ENCODE measurements at regions not wholly inside any gene's neighbourhood (a gene's known extent, or its start where the extent isn't known, plus 50 kb on each side); places are given as distances from the start of the nearest gene placed in this dataset.
"Not testable (repeated sequence)": the region's sequence is repeated elsewhere in the genome, so short reads cannot be mapped to it uniquely, and the experiment has no call there.

DNA sequence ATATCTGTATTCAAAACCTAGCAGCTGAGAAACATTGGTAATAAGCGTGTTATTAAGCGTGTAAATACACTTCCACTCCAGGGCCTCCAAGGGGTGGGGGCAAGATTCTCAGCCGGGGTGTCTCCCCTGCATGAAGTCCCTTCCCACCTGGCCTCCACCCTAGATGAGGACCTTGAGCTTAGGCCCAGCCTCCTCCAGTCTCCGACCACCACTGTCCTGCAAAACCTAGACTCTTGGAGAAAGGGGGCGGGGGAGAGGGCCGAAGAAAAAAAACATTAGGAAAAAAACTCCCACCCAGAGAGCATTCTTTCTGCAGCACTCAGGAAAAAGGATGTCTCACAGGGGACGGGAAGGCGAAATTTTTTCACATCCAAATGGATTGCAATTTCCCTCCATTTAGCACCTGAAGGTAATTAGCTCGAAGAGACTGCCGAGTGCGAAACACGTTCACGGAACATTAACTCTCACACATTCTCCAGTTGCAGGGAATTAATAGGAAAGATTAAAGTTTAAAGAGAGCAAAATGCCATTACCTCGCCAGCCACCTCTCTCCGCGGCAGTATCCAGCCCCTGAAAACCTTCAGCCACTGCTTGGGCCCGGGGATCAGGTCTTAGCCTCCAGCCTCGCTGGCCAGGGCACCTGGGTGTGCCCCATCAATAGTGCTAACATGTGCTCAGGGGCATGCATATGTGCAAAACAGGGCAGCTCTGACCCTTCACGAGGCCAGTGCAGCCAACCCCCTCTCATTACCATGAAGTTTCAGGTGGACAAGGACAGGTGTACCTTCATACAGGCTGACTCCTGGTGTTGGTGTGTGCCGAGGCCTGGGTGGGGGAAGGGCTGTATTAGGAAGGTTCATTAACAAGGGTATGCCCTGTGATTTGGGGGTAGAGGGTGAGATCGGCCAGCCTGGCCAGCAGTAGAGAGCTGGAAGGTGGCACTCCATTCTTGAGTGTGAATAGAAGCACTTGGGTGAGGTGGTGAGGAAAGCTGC, 77.2 kb downstream of the HIF1AN start:
- no peak for DNase-seq (ENCODE audit: low read depth)

GRCh38 chr10:100613846-100614245, 78.1 kb downstream of the HIF1AN start:
- DNase-seq (ENCODE audit: low read depth): no peak

- DNase-seq (ENCODE audit: low read depth): no peak
Measured at GRCh38 chr10:100614429-100615095, 78.8 kb downstream of the HIF1AN start.

DNA sequence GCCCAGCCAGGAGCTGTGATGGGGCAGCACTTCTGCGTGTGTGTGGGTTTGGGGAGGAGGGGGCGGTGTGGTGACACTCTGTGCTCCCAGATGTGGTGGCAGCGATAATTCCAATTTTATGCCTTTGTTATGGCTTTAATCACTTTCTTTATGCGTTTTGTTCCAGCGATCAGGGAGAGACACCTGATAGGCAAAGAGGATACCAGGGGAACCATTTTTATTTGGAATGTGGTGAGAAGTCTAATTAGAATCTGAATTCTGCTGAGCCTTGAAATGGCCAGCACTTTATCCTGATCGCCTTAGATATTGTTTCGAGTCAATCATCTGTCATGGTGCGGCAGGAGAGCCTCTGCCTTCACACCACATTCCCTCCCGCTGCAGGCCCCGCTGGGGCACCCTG, 79.5 kb downstream of the HIF1AN start:
- no peak for DNase-seq (ENCODE audit: low read depth)

DNA sequence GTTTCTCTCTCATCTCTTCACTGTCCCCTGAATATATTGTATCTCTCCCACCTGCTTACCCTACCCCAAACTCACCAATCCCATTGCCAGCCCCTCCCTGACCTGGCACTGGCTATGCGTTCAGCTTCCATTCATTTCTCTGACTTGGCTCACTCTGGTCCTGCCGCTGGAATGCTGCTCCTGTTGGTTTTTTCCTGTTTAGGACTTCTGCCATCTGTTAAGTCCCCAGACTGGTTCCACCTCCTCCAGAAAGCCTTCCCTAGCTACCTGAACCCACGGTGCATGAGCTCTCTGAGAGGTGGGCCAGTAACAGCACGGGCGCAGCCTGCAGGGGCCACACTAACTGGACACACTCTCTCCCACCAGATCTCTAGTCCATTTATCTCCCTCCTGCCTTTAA, 80.2 kb downstream of the HIF1AN start:
- no peak for DNase-seq (ENCODE audit: low read depth)

- DNase-seq (ENCODE audit: low read depth): no peak
Measured at GRCh38 chr10:100618091-100618615, 82.4 kb downstream of the HIF1AN start.

DNA sequence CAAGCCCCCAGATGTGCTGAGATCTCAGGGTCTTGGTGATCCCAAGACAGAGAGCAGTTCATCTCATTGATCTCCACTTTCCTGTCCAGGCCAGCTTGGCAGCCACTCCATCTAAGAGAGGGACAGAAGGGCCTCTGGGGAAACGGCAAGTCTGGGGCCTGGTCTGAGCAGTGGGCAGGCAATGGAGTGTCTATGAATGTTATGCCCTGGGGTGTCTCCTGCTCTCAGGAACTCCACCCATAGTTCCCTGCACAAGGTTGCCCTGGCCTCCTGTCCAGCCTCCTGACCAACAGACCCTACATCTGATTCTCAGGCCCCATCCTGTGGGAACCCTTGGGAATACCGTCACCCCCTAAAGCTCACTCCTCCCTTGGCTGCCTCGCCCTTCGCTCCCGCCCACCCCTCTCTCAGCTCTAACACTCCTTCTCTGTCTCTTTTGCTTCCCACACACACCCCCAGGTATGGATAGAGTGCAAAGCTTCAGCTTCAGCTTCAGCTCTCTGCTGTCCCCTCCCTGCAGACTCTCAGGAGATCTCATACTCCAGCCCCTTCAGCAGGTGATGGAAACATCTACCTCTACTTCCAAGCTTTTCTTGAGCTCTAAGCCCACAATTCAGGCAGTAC, 83.0 kb downstream of the HIF1AN start:
- no peak for DNase-seq (ENCODE audit: low read depth)

DNA sequence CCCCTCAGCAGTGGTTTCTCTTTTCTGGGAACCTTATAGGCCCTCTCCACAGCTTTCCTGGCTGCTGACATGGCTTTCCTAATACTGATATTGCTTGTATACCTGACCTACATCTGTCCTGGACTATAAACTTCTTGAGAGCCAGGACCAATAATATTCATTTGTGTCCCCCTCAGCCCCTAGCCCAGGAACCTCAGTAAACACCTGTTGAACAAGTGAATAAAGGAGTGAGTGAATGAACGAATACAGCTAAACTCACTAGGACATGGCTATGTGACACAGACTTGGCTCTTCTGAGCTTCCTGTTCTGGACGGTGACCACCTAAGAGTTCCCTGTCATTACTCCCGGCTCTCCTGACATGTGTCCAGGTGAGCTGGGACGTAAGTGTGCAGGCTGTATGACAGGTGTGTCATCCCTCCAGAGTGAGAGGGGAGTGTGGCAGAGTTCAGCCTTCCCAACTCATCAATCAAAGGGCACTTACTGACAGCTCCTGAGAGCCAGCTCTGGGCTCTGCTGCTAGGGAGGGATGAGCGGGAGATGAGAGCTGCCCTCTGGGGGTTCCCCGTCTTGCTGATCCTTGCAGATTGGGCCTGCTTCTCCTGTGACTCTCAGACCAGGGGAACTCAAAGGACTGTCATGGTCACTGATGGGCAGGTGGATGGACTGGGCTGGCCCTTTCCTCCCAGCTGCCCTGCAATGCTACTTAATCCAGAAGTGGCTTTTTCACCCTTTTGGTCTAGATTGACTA, 84.5 kb downstream of the HIF1AN start:
- DNase-seq (ENCODE audit: low read depth): no peak

- DNase-seq (ENCODE audit: low read depth): no peak
Measured at GRCh38 chr10:100621360-100622205, 85.8 kb downstream of the HIF1AN start.

DNA sequence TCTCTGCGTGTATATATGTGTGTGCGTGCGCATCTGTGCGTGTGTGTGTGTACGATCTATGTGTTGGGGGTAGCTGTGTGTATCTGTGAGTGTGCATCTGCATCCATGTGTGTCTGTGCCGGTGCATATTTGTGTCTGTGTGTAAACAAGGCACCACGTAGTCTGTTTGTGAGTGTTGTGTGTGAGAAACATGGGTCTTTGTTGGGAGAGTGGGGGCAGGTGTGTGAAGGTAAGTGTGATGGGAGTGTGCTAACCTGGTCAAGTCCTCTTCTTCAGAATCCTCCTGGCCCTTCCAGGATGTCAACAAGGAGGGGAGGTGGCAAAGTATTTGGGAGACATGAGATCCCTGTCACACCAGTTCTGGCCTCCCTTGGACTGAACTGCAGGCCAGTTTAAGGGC, 87.2 kb downstream of the HIF1AN start:
- DNase-seq (ENCODE audit: low read depth): no peak

GRCh38 chr10:100623521-100624230, 87.9 kb downstream of the HIF1AN start:
- DNase-seq (ENCODE audit: low read depth): no peak

DNA sequence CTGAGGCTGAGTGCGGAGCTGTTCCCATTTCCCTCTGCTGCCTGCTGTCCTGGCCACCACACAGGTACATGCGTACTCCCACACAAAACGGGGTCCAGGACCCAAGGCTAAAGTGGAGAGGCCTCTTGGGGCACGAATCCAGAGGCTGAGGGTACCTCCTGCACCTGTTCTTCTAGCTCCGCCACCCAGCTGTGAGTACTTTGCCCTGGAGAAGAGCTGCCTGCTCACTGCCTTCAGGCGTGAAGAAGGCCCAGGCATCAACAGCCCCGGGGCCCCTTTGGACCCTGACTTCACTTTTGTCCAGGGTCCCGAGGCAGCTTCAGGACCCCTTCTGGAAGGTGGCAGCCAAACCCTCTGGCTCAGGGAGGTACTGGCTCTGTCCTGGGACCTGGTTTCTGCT, 88.6 kb downstream of the HIF1AN start:
- DNase-seq (ENCODE audit: low read depth): no peak

GRCh38 chr10:100625816-100626215, 90.1 kb downstream of the HIF1AN start:
- no peak for DNase-seq (ENCODE audit: low read depth)

GRCh38 chr10:100628061-100628460, 92.3 kb downstream of the HIF1AN start:
- no peak for DNase-seq (ENCODE audit: low read depth)

DNA sequence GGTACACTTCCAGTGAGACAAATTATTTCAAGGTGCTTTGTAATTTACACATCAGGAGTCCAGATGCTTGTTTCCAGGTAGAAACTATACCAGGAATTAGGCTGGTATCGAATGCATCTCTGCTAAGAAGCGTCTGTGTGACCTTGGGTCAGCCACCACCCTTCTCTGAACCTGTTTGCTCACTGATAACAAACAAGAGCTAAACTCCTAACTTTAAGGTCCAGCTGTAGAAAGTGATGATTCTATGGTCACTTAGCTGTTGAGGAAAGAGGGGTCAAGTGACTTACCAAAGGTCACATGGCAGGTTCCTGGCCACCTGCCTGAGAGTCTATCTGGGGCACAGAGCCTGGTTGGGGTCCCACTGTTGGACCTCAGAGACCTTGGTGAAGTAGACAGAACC, 95.4 kb downstream of the HIF1AN start:
- DNase-seq (ENCODE audit: low read depth): no peak

DNA sequence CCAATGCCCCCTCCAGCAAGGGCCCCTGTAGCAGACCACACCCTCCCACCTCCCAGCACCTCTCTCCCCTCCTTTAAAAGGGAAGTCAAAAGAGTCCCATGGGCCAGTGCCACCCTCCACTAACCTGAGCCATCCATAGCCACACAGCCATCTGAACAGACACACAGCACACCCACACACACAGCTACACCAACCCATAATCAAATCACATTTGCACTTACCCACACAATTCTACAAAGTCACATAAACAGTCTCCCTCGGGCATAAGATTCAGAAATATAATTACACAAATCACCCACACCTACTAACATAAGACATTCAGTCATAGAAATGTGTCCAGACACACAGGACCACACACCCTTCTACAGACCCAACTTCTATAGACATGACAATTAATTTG, 96.3 kb downstream of the HIF1AN start:
- no peak for DNase-seq (ENCODE audit: low read depth)

- DNase-seq (ENCODE audit: low read depth): no peak
Measured at GRCh38 chr10:100634034-100634433, 98.3 kb downstream of the HIF1AN start.

DNA sequence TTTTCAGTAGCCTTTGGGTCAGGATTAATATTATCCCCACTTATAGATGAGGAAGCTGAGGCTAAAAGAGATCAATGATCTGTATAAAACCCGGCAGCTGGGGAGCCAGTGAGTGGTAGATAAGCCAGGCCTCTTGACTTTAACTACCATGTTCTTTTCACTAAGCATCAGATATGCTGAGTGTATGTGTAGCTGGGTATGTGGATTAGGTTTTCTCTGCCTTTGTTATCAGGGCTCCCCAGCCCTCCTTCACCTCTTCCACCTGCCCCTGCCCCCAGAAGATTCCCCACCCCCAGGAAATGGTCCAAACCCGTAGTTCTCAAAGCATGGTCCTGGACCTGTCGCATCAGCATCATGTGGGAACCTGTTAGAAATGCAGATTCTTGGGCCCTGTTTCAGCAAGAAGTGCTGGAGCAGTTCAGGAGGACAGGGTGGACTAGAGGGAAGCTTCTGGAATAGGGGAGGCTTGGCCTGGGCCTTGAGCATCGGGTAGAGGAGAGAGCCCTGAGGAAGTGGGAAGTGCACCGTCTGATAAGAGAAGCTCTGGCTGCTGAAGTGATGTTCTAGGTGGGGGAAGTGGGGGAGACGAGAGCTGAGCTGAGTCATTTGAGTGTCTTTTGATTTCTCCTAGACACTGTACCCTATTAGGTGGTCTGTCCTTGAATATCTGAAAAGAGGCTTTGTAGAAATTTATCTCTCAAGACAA, 101.3 kb downstream of the HIF1AN start:
- no peak for DNase-seq (ENCODE audit: low read depth)

DNA sequence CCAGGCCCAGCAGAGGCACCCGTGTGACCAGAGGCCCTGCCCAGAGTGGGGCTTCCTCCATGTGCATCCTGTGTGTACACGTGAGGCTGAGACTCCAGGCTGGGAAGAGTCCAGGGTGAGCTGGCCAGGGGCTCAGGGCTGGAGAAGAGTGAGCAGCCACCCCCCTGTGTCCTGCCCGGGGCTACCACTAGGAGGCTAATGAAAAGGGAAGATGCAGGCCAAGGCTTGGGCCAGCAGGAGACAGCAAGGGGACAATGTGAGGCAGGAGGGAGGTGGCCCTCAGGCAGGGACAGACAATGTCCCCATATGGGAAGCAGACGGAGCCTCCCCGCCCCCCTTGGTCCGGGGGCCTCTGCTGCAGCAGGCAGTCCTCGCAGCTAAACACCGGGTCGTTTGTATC, 102.0 kb downstream of the HIF1AN start:
- peak; percentile 65 for DNase-seq (ENCODE audit: low read depth)

DNA sequence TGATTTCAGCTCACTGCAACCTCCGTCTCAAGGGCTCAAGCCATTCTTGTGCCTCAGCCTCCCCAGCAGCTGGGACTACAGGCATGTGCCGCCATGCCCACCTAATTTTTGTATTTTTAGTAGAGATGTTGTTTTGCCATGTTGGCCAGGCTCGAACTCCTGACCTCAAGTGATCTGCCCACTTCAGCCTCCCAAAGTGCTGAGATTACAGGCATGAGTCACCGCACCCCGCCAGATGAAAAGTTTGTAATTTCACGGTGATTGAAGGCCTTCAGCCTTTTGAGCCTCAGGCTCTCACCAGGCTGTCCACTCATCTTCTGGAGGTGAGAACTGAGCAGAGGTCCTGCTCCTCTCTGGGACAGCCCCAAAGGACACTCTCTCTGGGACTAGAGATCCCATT, 103.2 kb downstream of the HIF1AN start:
- DNase-seq (ENCODE audit: low read depth): not testable (repeated sequence)
